Smooth muscle cell (in vitro differentiated cells): ENCODE measurements at regions not wholly inside any gene's neighbourhood (a gene's known extent, or its start where the extent isn't known, plus 50 kb on each side); places are given as distances from the start of the nearest gene placed in this dataset.

Source experiments
- DNase-seq: peaks from one replicate; lab custom pipeline; 2025; ENCODE audit not compliant: unreplicated experiment; lab: John Stamatoyannopoulos, UW
- H2AFZ ChIP-seq: fragments of 200-600 bp; sonication (generic); 2 replicates; pipeline ENCODE4 v1.6.0; 2016; ENCODE audit warnings: antibody characterized with exemption, low read depth, mild to moderate bottlenecking
- H3F3A ChIP-seq: fragments of 200-600 bp; sonication (generic); 2 replicates; pipeline ENCODE4 v1.6.0; 2017; ENCODE audit warnings: antibody characterized with exemption, low read depth
- H3K27ac ChIP-seq: fragments of 200-600 bp; sonication (generic); 2 replicates; pipeline ENCODE4 v1.5.1; 2016; ENCODE audit warnings: low read depth, mild to moderate bottlenecking
- H3K27me3 ChIP-seq: fragments of 200-600 bp; sonication (generic); 2 replicates; pipeline ENCODE4 v1.6.1; 2016; ENCODE audit warnings: low read depth, mild to moderate bottlenecking
- H3K36me3 ChIP-seq: fragments of 200-600 bp; sonication (generic); 2 replicates; pipeline ENCODE4 v1.5.1; 2016; ENCODE audit warnings: low read depth
- H3K4me1 ChIP-seq: fragments of 200-600 bp; sonication (generic); 2 replicates; pipeline ENCODE4 v1.5.1; 2016; ENCODE audit warnings: low read depth
- H3K4me2 ChIP-seq: fragments of 200-600 bp; sonication (generic); 2 replicates; pipeline ENCODE4 v1.6.0; 2016; ENCODE audit warnings: mild to moderate bottlenecking
- H3K4me3 ChIP-seq: fragments of 200-600 bp; sonication (generic); 2 replicates; pipeline ENCODE4 v1.5.1; 2016; ENCODE audit warnings: mild to moderate bottlenecking
- H3K79me2 ChIP-seq: fragments of 200-600 bp; sonication (generic); 2 replicates; pipeline ENCODE4 v1.6.0; 2016; ENCODE audit warnings: low read depth, mild to moderate bottlenecking
- H3K9ac ChIP-seq: fragments of 200-600 bp; sonication (generic); 2 replicates; pipeline ENCODE4 v1.6.0; 2016; ENCODE audit warnings: low read depth
- H3K9me3 ChIP-seq: fragments of 200-600 bp; sonication (generic); replicated peaks from 2 replicates; pipeline ENCODE4 v1.5.1; 2016; ENCODE audit warnings: low read depth
- H4K20me1 ChIP-seq: fragments of 200-600 bp; sonication (generic); 2 replicates; pipeline ENCODE4 v1.6.0; 2016; ENCODE audit warnings: low read depth
- WGBS: methylation state at CpG from one replicate; pipeline ENCODE4 v1.1.7; 2016; ENCODE audit warnings: low lambda C conversion rate; 5-methylcytosine and 5-hydroxymethylcytosine counted together
- TF ChIP-seq, protein P1 (sequence below): fragments of 200-600 bp; sonication (generic); IDR thresholded peaks from 2 replicates; pipeline ENCODE4 v1.5.1; 2017; ENCODE audit warnings: borderline replicate concordance, mild to moderate bottlenecking, antibody characterized with exemption; ENCODE audit not compliant: insufficient read depth, poor library complexity, severe bottlenecking

DNA sequence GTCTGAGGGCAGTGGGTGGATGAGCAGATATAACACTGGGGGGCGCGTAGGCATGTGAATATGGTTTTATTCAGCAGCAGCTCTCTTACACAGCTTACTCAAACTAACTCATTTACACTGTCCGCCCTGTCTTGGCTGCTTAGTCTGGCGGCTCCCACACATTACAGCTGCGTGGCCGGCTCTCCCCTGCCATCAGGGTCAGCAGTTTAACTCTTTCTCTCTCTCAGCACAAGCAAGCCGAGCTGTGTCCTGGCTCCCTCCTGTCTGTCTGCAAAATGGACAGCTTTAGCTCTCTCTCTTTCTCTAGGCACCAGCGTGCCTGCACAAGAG is 1310.1 kb upstream of the RAG2 start:
- Histone ChIP-seq H4K20me1 (no peaks in the 10 kb centered on the region), H3K4me1 (no peaks in the 10 kb centered on the region), H3K27me3 (no peaks in the 10 kb centered on the region), H3K4me2 (no peak overlapping the region), H3K79me2 (no peaks in the 10 kb centered on the region), H3K9ac (no peak overlapping the region), H3K36me3 (no peaks in the 10 kb centered on the region), H3F3A (no peaks in the 10 kb centered on the region), H3K9me3 (no peaks in the 10 kb centered on the region), H2AFZ (no peak overlapping the region), H3K27ac (no peak overlapping the region), H3K4me3 (no peak overlapping the region)
- TF ChIP-seq, protein P1, sequence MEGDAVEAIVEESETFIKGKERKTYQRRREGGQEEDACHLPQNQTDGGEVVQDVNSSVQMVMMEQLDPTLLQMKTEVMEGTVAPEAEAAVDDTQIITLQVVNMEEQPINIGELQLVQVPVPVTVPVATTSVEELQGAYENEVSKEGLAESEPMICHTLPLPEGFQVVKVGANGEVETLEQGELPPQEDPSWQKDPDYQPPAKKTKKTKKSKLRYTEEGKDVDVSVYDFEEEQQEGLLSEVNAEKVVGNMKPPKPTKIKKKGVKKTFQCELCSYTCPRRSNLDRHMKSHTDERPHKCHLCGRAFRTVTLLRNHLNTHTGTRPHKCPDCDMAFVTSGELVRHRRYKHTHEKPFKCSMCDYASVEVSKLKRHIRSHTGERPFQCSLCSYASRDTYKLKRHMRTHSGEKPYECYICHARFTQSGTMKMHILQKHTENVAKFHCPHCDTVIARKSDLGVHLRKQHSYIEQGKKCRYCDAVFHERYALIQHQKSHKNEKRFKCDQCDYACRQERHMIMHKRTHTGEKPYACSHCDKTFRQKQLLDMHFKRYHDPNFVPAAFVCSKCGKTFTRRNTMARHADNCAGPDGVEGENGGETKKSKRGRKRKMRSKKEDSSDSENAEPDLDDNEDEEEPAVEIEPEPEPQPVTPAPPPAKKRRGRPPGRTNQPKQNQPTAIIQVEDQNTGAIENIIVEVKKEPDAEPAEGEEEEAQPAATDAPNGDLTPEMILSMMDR = no peak
- WGBS = 87% methylated on average over 8 of the region's 8 CpGs
- DNase-seq = no peak

DNA sequence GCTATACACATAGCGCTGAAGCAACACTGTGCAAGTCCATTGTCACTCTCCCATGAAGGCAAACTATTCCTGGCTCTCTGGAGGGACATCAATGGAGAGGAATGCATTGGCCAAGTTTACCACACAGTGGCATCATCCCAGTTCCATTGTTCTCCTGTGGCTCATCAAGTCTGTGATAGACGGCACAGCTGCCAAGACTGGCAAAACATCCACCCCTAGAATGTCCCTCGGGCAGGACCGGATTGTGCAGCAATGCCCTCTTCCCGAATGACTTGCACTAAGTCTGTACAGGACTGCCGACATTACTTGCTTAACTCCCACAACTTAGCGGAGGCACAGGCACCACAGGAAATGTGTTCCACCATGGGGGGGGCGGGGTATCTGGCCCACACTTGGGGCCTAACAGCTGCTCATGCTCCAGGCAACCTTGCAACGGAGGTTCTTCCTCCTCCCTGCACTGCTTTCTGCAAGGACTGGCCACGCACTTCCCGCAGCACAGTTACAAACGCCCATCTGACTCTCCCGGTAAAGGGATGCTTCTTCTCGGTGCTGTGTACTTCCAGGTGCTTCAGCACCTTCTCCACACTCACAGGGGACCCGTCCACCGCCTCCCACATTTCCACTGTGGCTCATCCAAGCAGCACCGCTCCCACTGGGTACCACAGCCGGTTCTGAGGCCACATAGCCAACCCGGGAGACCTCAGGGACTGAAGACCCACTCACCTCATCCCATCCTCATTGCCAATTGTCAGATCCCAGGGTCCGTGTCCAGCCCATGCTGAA is 1309.6 kb upstream of the RAG2 start:
- H3K27ac ChIP-seq = no peak overlapping the region
- no peaks in the 10 kb centered on the region for H3K36me3 ChIP-seq
- no peaks in the 10 kb centered on the region for H3F3A ChIP-seq
- no peaks in the 10 kb centered on the region for H3K9me3 ChIP-seq
- TF ChIP-seq, protein P1 = no peak
- H3K4me3 ChIP-seq = no peak overlapping the region
- no peak overlapping the region for H3K9ac ChIP-seq
- no peaks in the 10 kb centered on the region for H3K79me2 ChIP-seq
- no peaks in the 10 kb centered on the region for H3K27me3 ChIP-seq
- no peak overlapping the region for H3K4me2 ChIP-seq
- no peaks in the 10 kb centered on the region for H3K4me1 ChIP-seq
- no peaks in the 10 kb centered on the region for H4K20me1 ChIP-seq
- no peak for DNase-seq
- WGBS = 89% methylated on average over 20 of the region's 20 CpGs
- H2AFZ ChIP-seq = no peak overlapping the region

- H3K79me2 ChIP-seq = no peaks in the 10 kb centered on the region
- H3K4me1 ChIP-seq = no peaks in the 10 kb centered on the region
- no peak overlapping the region for H2AFZ ChIP-seq
- no peaks in the 10 kb centered on the region for H3K36me3 ChIP-seq
- H3K9me3 ChIP-seq = no peaks in the 10 kb centered on the region
- no peaks in the 10 kb centered on the region for H3F3A ChIP-seq
- H3K27ac ChIP-seq = no peak overlapping the region
- TF ChIP-seq, protein P1 = no peak
- 94% methylated on average over 13 of the region's 13 CpGs for WGBS
- H4K20me1 ChIP-seq = no peaks in the 10 kb centered on the region
- no peak overlapping the region for H3K9ac ChIP-seq
- H3K4me3 ChIP-seq = no peak overlapping the region
- no peak overlapping the region for H3K4me2 ChIP-seq
- no peaks in the 10 kb centered on the region for H3K27me3 ChIP-seq
- no peak for DNase-seq
Observed at GRCh38 chr11:37905707-37906417, 1307.8 kb upstream of the RAG2 start.
